AG04450 (cell line): ENCODE measurements at regions not wholly inside any gene's neighbourhood (a gene's known extent, or its start where the extent isn't known, plus 50 kb on each side); places are given as distances from the start of the nearest gene placed in this dataset.

Source experiments
- CTCF ChIA-PET: fragments of 300-600, 350-600 bp; formaldehyde crosslinking; extraction: SDS; loops from one replicate; lab custom pipeline; 2022; ENCODE audit warnings: antibody characterized with exemption, inconsistent platforms; lab: Charles Lee
- POLR2A ChIA-PET: fragments of 350-600 bp; formaldehyde crosslinking; extraction: SDS; loops from one replicate; lab custom pipeline; 2021; ENCODE audit warnings: antibody characterized with exemption, inconsistent platforms; lab: Yijun Ruan, JAX
- DNase-seq: peaks from one replicate; pipeline ENCODE4 v3.0.0-alpha.2; 2011; ENCODE audit warnings: low read depth, low spot score
- H3K27ac ChIP-seq: one replicate; pipeline ENCODE4 v1.5.1; 2012; ENCODE audit warnings: low read depth, low read length, control low read depth
- H3K27me3 ChIP-seq: one replicate; pipeline ENCODE4 v1.6.0; 2012; ENCODE audit warnings: low read length; ENCODE audit not compliant: control insufficient read depth, insufficient read depth
- H3K4me3 ChIP-seq: 2 replicates; pipeline ENCODE4 v1.5.1; 2011; ENCODE audit warnings: mild to moderate bottlenecking, low read depth, low read length, control low read depth
- H3K9me3 ChIP-seq: 2 replicates; pipeline ENCODE4 v1.5.1; 2012; ENCODE audit warnings: low read length; ENCODE audit not compliant: control insufficient read depth, insufficient read depth
- TF ChIP-seq, protein P1 (sequence below): IDR thresholded peaks from 2 replicates; pipeline ENCODE4 v1.5.1; 2011; ENCODE audit warnings: low read depth, low read length, control low read depth, inconsistent platforms

DNA sequence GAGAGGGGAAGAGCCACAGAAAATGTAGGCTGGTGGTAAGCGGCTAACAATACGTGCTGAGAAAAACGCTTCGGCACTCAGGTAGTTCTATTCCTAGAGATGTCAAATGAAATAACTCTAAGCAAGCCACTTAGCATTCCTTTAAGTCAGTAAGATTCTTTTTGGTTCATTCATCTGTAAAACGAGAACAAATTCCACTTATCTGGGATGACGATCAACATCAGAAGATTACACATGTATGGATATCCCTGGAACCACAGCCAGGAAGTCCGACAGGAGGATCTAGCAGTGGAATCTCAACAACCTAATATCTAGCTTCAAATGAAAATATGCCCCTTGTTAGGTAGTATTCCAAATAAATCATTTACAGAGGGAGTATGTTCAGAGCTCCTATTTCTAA, 74.6 kb upstream of the CDKN3 start:
- Histone ChIP-seq H3K4me3 (no peak overlapping the region), H3K27ac (no peak overlapping the region), H3K27me3 (peaks cover 27% of the 10 kb centered on the region), H3K9me3 (no peaks in the 10 kb centered on the region)
- CTCF ChIA-PET = interaction anchor here (0.6 to 1.8 kb wide), 3 partner anchors 26 to 147 kb away, joined by 3 to 5 read pairs (median 4); no protein-coding TSS in a partner anchor
- DNase-seq = no peak
- POLR2A ChIA-PET = no interaction called here
- TF ChIP-seq, protein P1, sequence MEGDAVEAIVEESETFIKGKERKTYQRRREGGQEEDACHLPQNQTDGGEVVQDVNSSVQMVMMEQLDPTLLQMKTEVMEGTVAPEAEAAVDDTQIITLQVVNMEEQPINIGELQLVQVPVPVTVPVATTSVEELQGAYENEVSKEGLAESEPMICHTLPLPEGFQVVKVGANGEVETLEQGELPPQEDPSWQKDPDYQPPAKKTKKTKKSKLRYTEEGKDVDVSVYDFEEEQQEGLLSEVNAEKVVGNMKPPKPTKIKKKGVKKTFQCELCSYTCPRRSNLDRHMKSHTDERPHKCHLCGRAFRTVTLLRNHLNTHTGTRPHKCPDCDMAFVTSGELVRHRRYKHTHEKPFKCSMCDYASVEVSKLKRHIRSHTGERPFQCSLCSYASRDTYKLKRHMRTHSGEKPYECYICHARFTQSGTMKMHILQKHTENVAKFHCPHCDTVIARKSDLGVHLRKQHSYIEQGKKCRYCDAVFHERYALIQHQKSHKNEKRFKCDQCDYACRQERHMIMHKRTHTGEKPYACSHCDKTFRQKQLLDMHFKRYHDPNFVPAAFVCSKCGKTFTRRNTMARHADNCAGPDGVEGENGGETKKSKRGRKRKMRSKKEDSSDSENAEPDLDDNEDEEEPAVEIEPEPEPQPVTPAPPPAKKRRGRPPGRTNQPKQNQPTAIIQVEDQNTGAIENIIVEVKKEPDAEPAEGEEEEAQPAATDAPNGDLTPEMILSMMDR = no peak

DNA sequence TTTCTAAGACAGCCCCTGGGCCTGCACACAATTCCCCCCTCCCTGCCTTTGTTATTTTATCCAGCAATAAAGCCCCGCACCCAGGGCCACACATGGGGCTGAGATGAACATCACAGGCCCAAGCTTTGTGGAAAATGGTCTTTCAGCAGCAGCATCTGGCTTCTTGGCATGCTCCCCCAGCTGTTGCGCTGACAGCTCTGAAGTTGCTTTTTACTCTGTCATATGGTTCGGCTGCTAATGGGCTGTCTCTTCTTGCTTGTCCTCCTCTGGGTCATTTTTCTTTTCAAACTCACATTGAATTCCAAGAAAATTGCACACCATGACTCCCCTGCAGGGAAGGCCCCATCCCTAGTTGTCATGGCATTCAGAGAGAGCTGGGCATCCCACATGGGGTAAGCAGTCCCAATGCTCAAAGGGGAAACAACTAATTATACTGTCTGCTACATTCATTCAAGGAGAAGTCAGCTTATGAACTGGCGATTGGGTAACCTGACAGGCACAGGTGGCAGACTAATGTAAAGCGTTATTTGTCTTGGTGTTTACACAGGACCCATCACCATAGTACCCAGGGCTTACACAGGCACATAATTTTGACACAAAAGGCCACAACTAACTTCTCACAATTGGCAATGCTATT, 74.0 kb upstream of the CDKN3 start:
- Histone ChIP-seq H3K4me3 (no peak overlapping the region), H3K27me3 (peaks cover 29% of the 10 kb centered on the region), H3K9me3 (no peaks in the 10 kb centered on the region), H3K27ac (no peak overlapping the region)
- TF ChIP-seq, protein P1 = no peak
- ChIA-PET CTCF (interaction anchor here (1.4 to 1.8 kb wide), 2 partner anchors 25 to 148 kb away, joined by 4 to 5 read pairs; no protein-coding TSS in a partner anchor), POLR2A (no interaction called here)
- DNase-seq = no peak

DNA sequence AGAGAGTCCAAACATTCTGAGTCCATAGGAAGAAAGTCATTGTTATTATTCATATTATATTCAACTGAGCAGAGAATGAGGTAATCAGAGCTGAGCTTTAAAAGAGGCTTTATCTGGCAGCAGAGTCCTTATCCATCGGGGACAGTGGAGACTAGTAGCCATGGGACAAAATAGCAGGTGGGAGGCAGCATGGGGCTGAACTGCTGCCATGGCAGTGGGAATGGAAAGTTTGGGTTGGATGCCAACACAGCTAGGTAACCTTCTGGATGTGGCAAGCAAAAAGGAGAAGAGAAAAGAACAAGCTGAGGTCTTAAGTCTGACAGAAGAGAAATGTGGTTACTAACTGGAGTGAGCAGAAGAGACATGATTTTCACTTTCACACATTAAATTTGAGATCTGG, 71.0 kb upstream of the CDKN3 start:
- DNase-seq = no peak
- peaks cover 34% of the 10 kb centered on the region for H3K27me3 ChIP-seq
- no peak overlapping the region for H3K27ac ChIP-seq
- ChIA-PET POLR2A (no interaction called here), CTCF (no interaction called here)
- TF ChIP-seq, protein P1 = no peak
- no peak overlapping the region for H3K4me3 ChIP-seq
- no peaks in the 10 kb centered on the region for H3K9me3 ChIP-seq

DNA sequence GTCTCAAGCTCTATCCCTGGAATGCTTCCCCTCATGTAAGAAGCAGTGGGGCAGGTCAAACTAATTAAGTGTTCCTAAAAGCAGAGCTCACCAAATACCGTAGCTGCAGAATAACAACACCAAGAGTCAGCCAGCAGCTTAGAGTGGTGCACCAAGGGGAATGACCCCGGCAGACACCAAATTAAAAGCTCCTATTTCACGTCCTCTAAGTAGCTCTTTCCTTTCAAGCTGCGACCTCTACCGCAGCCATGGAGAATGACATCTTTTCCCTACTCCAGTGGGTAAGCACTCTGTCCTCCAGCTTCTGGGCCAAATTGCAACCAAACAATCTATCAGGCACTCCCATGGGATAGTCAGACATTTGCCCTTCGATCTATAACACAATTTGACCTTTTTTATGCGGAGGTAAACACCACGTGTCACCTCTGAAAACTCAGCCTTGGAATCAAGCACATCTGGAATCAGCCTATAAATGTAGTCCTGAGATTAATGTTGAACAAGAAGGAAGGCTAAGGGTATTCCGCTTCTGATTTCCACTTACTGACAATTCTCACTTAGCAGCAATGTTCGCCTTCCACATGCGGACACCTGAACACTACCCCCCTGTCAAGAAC, 67.6 kb upstream of the CDKN3 start:
- DNase-seq = no peak
- Histone ChIP-seq H3K27me3 (peaks cover 26% of the 10 kb centered on the region), H3K27ac (no peak overlapping the region), H3K4me3 (no peak overlapping the region), H3K9me3 (no peaks in the 10 kb centered on the region)
- ChIA-PET POLR2A (no interaction called here), CTCF (interaction anchor here (0.6 to 2.0 kb wide), 35 partner anchors 8 to 1033 kb away, joined by 3 to 30 read pairs (median 3); no protein-coding TSS in a partner anchor)
- TF ChIP-seq, protein P1 = peak; percentile 91

DNA sequence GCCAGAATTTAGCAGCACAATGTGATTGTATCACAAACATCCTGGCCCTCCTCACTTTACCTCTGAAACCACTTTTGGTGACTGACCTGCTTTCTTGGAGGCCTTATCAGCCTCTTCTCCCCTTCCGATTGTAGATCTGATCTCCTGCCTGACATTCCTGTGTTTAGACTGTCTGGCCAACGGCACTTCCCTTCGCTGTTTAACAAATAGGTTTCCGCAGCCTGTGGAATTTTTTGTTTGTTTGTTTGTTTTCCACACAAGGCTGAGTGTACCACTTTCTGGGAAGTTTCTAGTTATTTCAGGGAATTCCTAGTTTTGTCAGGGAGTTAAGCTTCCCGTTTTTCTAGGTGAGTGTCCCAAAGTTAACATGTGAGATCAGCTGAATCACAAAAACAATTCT, 65.9 kb upstream of the CDKN3 start:
- TF ChIP-seq, protein P1 = no peak
- H3K9me3 ChIP-seq = no peaks in the 10 kb centered on the region
- DNase-seq = no peak
- H3K27me3 ChIP-seq = peaks cover 17% of the 10 kb centered on the region
- no peak overlapping the region for H3K4me3 ChIP-seq
- H3K27ac ChIP-seq = no peak overlapping the region
- ChIA-PET POLR2A (no interaction called here), CTCF (interaction anchor here (1.3 to 1.9 kb wide), 2 partner anchors 791 to 793 kb away, joined by 3 to 4 read pairs; no protein-coding TSS in a partner anchor)
